HG03095 (cell line): ENCODE measurements at regions not wholly inside any gene's neighbourhood (a gene's known extent, or its start where the extent isn't known, plus 50 kb on each side); places are given as distances from the start of the nearest gene placed in this dataset.

Experiments
- ATAC-seq: cut with Tn5 transposase; IDR thresholded peaks from one replicate; pipeline ENCODE4 v1.9.1; 2021; ENCODE audit warnings: moderate library complexity; ENCODE audit not compliant: unreplicated experiment

- ATAC-seq = no peak
These were observed 1333.9 kb downstream of the PCDH18 start for GRCh38 chr4:136198358-136198757.

GRCh38 chr4:136194962-136195361, 1337.3 kb downstream of the PCDH18 start:
- no peak for ATAC-seq

- no peak for ATAC-seq
These were observed 1345.6 kb downstream of the PCDH18 start for GRCh38 chr4:136186650-136187049.

- no peak for ATAC-seq
These were observed 1348.8 kb downstream of the PCDH18 start for GRCh38 chr4:136183513-136183912.

- ATAC-seq = no peak
These were observed 1375.3 kb downstream of the PCDH18 start for GRCh38 chr4:136156947-136157346.

- no peak for ATAC-seq
These were observed 1382.2 kb downstream of the PCDH18 start for GRCh38 chr4:136150046-136150445.

GRCh38 chr4:136136601-136137000, 1395.7 kb downstream of the PCDH18 start:
- no peak for ATAC-seq

- ATAC-seq = no peak
These were observed 1408.0 kb downstream of the PCDH18 start for GRCh38 chr4:136124251-136124745.

GRCh38 chr4:136121426-136121825, 1410.9 kb downstream of the PCDH18 start:
- no peak for ATAC-seq

GRCh38 chr4:136113921-136114320, 1418.4 kb downstream of the PCDH18 start:
- ATAC-seq = no peak

GRCh38 chr4:136112116-136112515, 1420.2 kb downstream of the PCDH18 start:
- ATAC-seq = no peak

GRCh38 chr4:136106753-136107152, 1425.5 kb downstream of the PCDH18 start:
- ATAC-seq = no peak

- ATAC-seq = no peak
These were observed 1428.7 kb downstream of the PCDH18 start for GRCh38 chr4:136103616-136104015.

GRCh38 chr4:136097676-136098075, 1434.6 kb downstream of the PCDH18 start:
- no peak for ATAC-seq

GRCh38 chr4:136088211-136088867, 1444.0 kb downstream of the PCDH18 start:
- no peak for ATAC-seq

- ATAC-seq = no peak
These were observed 1453.3 kb downstream of the PCDH18 start for GRCh38 chr4:136078976-136079375.

GRCh38 chr4:136056748-136057147, 1475.5 kb downstream of the PCDH18 start:
- ATAC-seq = no peak

- ATAC-seq = no peak
These were observed 1476.9 kb downstream of the PCDH18 start for GRCh38 chr4:136055360-136055759.

- no peak for ATAC-seq
These were observed 1495.5 kb downstream of the PCDH18 start for GRCh38 chr4:136036744-136037143.

- no peak for ATAC-seq
These were observed 1499.9 kb downstream of the PCDH18 start for GRCh38 chr4:136032391-136032790.

GRCh38 chr4:136025540-136025939, 1506.8 kb downstream of the PCDH18 start:
- no peak for ATAC-seq

GRCh38 chr4:136017556-136017955, 1514.7 kb downstream of the PCDH18 start:
- no peak for ATAC-seq

- no peak for ATAC-seq
These were observed 1520.1 kb downstream of the PCDH18 start for GRCh38 chr4:136012220-136012619.
